ENCODE measurements at regions not wholly inside any gene's neighbourhood (a gene's known extent, or its start where the extent isn't known, plus 50 kb on each side); places are given as distances from the start of the nearest gene placed in this dataset.
A peak's percentile ranks its signal among the peaks of the same experiment; 100 is the strongest.

DNA sequence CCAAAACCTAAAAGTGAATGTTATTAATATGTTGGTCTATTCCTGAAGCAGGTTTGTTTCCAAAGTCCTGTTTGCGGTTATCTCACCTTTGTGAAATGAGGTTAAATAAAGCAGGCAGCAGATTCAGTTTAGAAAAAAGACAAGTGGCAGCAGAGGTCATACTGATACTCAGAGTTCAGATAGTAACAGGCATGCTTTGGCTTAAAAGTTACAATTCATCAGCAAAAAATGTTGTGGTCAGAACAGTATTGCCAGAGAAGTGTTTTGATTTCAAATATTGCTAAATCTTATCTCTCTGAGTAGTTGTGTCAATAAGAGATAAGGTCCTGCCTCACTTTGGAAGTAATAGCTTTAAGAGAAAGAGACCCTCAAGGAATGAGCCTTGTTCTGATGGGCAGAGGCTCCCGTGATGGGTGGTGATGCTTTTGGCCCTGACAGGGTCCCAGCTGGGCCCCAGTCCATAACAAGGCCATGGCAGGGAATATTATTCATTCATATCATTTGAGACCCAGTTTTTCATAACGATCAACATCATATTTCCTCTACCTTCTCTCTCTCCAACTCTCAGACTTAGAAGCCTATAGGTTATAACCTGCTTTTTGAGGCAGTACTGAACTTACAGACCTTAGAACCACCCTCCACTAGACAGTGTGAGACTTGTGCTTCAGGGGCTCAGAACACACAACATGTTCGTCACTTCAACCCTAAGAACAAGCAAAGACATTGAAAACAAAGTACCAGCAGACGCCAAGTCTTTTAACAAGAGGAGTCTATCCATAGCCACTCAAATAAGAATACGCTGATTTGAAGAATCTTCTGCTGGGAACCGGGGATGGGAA lies 58.5 kb upstream of the AHR start:
- TF ChIP-seq, protein P1, sequence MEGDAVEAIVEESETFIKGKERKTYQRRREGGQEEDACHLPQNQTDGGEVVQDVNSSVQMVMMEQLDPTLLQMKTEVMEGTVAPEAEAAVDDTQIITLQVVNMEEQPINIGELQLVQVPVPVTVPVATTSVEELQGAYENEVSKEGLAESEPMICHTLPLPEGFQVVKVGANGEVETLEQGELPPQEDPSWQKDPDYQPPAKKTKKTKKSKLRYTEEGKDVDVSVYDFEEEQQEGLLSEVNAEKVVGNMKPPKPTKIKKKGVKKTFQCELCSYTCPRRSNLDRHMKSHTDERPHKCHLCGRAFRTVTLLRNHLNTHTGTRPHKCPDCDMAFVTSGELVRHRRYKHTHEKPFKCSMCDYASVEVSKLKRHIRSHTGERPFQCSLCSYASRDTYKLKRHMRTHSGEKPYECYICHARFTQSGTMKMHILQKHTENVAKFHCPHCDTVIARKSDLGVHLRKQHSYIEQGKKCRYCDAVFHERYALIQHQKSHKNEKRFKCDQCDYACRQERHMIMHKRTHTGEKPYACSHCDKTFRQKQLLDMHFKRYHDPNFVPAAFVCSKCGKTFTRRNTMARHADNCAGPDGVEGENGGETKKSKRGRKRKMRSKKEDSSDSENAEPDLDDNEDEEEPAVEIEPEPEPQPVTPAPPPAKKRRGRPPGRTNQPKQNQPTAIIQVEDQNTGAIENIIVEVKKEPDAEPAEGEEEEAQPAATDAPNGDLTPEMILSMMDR (IDR thresholded peaks at IDR 0.05; ENCODE audit: low read depth, low read length), result no peak
- no peak overlapping the region for H3K4me3 ChIP-seq (replicated peaks in 1 of 2; ENCODE audit: low read depth in 2 of 2, low read length in 2 of 2)
- DNase-seq (ENCODE audit: low read depth in 2 of 2), result peak; percentile 44 to 55

DNA sequence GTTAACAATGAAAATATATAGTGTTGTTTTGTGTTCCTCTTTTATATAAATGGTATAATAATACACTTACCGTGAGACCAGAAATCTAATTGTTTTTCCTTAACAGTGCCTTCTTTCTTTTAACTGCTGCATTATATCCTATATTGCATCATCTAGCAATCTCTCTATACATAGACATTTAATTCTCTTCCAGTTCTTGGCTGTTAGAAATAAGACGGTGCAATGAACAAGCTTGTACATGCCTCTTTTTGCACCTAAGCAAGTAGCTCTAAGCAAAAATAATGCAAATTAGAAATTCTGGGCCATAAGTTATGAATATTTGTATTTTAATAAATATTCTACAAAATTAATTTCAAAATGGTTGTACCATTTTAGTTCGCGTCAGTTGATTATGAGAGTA lies 55.9 kb upstream of the AHR start:
- TF ChIP-seq, protein P1 (IDR thresholded peaks at IDR 0.05; ENCODE audit: low read depth, low read length), result no peak
- DNase-seq (ENCODE audit: low read depth in 2 of 2), result no peak
- no peak overlapping the region for H3K4me3 ChIP-seq (replicated peaks in 1 of 2; ENCODE audit: low read depth in 2 of 2, low read length in 2 of 2)

DNA sequence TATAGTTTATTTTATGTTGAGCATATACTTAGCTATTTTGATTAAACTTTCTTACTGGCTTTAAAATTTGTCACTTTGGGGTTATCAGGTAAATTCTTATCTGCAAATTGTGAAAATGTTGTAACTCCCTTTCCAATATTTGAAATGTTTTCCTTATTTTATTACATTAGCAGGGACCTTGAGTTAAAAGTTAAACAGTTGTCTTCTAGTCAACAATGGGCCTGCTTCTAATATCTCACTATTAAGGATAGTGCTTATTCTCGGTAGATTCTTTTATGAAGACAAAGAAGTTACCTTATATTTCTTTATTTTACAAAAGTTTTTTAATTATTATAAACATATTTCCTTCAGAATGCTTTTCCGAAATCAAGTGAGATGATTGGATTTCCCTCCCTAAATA lies 53.7 kb upstream of the AHR start:
- TF ChIP-seq, protein P1 (IDR thresholded peaks at IDR 0.05; ENCODE audit: low read depth, low read length), result no peak
- DNase-seq (ENCODE audit: low read depth in 2 of 2), result no peak
- no peak overlapping the region for H3K4me3 ChIP-seq (replicated peaks in 1 of 2; ENCODE audit: low read depth in 2 of 2, low read length in 2 of 2)

DNA sequence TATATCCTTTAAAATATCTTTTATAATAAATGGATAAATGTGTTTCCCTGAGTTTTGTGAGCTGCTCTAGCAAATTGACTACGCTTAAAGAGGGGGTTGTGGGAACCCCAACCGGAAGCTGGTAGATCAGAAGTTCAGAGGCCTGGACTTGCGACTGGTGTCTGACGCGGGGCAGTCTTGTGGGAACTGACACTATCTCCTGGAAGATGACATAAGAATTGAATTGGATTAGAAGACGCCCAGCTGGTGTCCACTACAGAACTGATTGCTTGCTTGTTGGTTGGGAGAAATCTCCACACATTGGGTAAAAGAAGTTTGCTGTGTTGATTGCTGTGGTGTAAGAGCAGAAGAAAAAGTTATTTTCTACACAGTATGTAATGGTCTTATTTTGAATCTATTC lies 51.1 kb upstream of the AHR start:
- H3K4me3 ChIP-seq (replicated peaks in 1 of 2; ENCODE audit: low read depth in 2 of 2, low read length in 2 of 2), result no peak overlapping the region
- DNase-seq (ENCODE audit: low read depth in 2 of 2), result no peak
- TF ChIP-seq, protein P1 (IDR thresholded peaks at IDR 0.05; ENCODE audit: low read depth, low read length), result no peak

DNA sequence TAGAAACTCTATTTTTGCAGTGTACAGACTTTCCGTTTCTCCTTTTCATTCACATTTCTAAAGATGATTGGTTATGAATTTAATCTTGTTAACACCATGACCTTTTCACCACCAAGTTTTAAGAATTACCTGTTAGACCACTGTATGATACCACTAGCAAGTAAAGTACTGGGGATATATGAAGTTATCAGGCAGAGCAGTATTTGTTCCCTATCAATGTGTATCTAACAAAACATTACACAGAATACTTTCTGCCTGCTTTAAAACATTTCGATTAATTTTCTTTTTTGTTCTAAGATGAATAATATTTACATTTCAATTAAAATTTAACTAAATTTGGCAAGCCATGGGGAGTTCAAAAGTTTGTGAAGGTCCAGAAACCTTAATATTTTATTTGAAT lies 49.9 kb upstream of the AHR start:
- DNase-seq (ENCODE audit: low read depth in 2 of 2), result no peak
- TF ChIP-seq, protein P1 (IDR thresholded peaks at IDR 0.05; ENCODE audit: low read depth, low read length), result no peak
- no peak overlapping the region for H3K4me3 ChIP-seq (replicated peaks in 1 of 2; ENCODE audit: low read depth in 2 of 2, low read length in 2 of 2)

Data from cardiac fibroblast (primary cell).